ENCODE measurements at regions not wholly inside any gene's neighbourhood (a gene's known extent, or its start where the extent isn't known, plus 50 kb on each side); places are given as distances from the start of the nearest gene placed in this dataset.

DNA sequence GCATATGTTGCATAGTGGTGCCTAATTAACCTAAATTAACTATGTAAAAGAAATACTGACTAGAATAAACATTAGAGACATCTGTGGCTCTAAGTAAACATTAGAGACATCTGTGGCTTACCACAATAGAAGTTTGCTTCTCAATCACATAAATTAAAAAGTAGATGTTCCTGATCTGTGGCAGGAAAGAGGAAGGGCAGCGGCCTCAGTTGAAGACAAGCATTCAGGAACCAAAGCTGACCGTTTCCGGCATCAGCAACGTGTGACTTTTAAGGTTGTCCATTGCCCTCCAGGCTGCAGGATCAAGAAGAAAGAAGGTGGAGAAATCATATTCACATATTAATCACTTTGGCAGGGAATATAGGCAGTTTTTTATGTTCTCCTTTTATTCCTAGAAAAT is 336.3 kb upstream of the TRAM1L1 start:
- no peak for TF ChIP-seq POLR2A (IDR thresholded peaks at IDR 0.05)
- TF ChIP-seq, protein P1, sequence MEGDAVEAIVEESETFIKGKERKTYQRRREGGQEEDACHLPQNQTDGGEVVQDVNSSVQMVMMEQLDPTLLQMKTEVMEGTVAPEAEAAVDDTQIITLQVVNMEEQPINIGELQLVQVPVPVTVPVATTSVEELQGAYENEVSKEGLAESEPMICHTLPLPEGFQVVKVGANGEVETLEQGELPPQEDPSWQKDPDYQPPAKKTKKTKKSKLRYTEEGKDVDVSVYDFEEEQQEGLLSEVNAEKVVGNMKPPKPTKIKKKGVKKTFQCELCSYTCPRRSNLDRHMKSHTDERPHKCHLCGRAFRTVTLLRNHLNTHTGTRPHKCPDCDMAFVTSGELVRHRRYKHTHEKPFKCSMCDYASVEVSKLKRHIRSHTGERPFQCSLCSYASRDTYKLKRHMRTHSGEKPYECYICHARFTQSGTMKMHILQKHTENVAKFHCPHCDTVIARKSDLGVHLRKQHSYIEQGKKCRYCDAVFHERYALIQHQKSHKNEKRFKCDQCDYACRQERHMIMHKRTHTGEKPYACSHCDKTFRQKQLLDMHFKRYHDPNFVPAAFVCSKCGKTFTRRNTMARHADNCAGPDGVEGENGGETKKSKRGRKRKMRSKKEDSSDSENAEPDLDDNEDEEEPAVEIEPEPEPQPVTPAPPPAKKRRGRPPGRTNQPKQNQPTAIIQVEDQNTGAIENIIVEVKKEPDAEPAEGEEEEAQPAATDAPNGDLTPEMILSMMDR (IDR thresholded peaks at IDR 0.05), result no peak

All from lower leg skin (tissue), 3 donors.